ENCODE measurements at regions not wholly inside any gene's neighbourhood (a gene's known extent, or its start where the extent isn't known, plus 50 kb on each side); places are given as distances from the start of the nearest gene placed in this dataset.

- H3K36me3 ChIP-seq (ENCODE audit: control insufficient read depth in 4 of 4, insufficient read depth in 3 of 4, low read depth in 1 of 4, low read length in 3 of 4): no peaks in the 10 kb centered on the region
- H3K4me3 ChIP-seq (ENCODE audit: low read depth in 1 of 3, low read length in 3 of 3): no peak overlapping the region
- TF ChIP-seq EGR1 (IDR thresholded peaks at IDR 0.05; ENCODE audit: low read depth in 2 of 2) (no peak), FOXA1 (IDR thresholded peaks at IDR 0.05) (no peak), SP1 (IDR thresholded peaks at IDR 0.05) (no peak), REST (IDR thresholded peaks at IDR 0.05) (no peak), HNF4G (IDR thresholded peaks at IDR 0.05) (no peak), GABPA (IDR thresholded peaks at IDR 0.05 in 1 of 2, conservative IDR thresholded peaks at IDR 0.05 in 1 of 2) (no peak), FOXA2 (IDR thresholded peaks at IDR 0.05) (no peak), ATF3 (IDR thresholded peaks at IDR 0.05) (no peak), CTCF (IDR thresholded peaks at IDR 0.05; ENCODE audit: low read depth, low read length, missing input control) (no peak), RXRA (IDR thresholded peaks at IDR 0.05) (no peak), MAX (IDR thresholded peaks at IDR 0.05) (no peak), ZBTB33 (IDR thresholded peaks at IDR 0.05) (no peak), TAF1 (conservative IDR thresholded peaks at IDR 0.05) (no peak), NR2F2 (IDR thresholded peaks at IDR 0.05) (no peak), HNF4A (conservative IDR thresholded peaks at IDR 0.05) (no peak)
- WGBS: 80% methylated on average over 4 of the region's 4 CpGs
- H3K9ac ChIP-seq (ENCODE audit: low read depth in 1 of 2, low read length in 2 of 2): no peak overlapping the region
- no peaks in the 10 kb centered on the region for H3K27me3 ChIP-seq (ENCODE audit: control insufficient read depth in 4 of 4, insufficient read depth in 4 of 4, low read length in 3 of 4)
- DNase-seq (ENCODE audit: low spot score): no peak
- H3K9me3 ChIP-seq (ENCODE audit: control insufficient read depth in 4 of 4, low read length in 3 of 4): no peaks in the 10 kb centered on the region
- no peak overlapping the region for H3K27ac ChIP-seq (ENCODE audit: low read depth in 1 of 2, low read length in 2 of 2)
- no peaks in the 10 kb centered on the region for H3K4me1 ChIP-seq (ENCODE audit: control insufficient read depth in 4 of 4, insufficient read depth in 4 of 4, low read length in 3 of 4)
Measured at GRCh38 chr18:6639305-6639704, 90.2 kb upstream of the ARHGAP28 start.
